Glutamatergic neuron (in vitro differentiated cells): ENCODE measurements at regions not wholly inside any gene's neighbourhood (a gene's known extent, or its start where the extent isn't known, plus 50 kb on each side); places are given as distances from the start of the nearest gene placed in this dataset.

Experiments
- DNase-seq: peaks from one replicate; pipeline ENCODE4 v3.0.0; 2022
- H3K27ac Mint-ChIP-seq: one replicate; pipeline ENCODE4 v1.8.0; 2020; ENCODE audit warnings: mild to moderate bottlenecking, mixed read lengths, inconsistent platforms; ENCODE audit not compliant: unreplicated experiment
- H3K27me3 Mint-ChIP-seq: one replicate; pipeline ENCODE4 v1.8.0; 2020; ENCODE audit warnings: mild to moderate bottlenecking, moderate library complexity, mixed read lengths, inconsistent platforms; ENCODE audit not compliant: unreplicated experiment
- H3K36me3 Mint-ChIP-seq: one replicate; pipeline ENCODE4 v1.8.0; 2020; ENCODE audit warnings: mild to moderate bottlenecking, mixed read lengths, inconsistent platforms; ENCODE audit not compliant: unreplicated experiment
- H3K4me1 Mint-ChIP-seq: one replicate; pipeline ENCODE4 v1.8.0; 2020; ENCODE audit warnings: mild to moderate bottlenecking, low read depth, mixed read lengths, inconsistent platforms; ENCODE audit not compliant: unreplicated experiment
- H3K4me3 Mint-ChIP-seq: one replicate; pipeline ENCODE4 v1.8.0; 2020; ENCODE audit warnings: mild to moderate bottlenecking, mixed read lengths, inconsistent platforms; ENCODE audit not compliant: unreplicated experiment
- H3K9me3 Mint-ChIP-seq: one replicate; pipeline ENCODE4 v1.8.0; 2020; ENCODE audit warnings: mild to moderate bottlenecking, moderate library complexity, mixed read lengths, inconsistent platforms; ENCODE audit not compliant: unreplicated experiment
- TF ChIP-seq, protein P1 (sequence below): fragments of 200-600 bp; sonication (generic); IDR thresholded peaks from one replicate; pipeline ENCODE4 v1.5.0; 2021; ENCODE audit not compliant: partially characterized antibody, unreplicated experiment

DNA sequence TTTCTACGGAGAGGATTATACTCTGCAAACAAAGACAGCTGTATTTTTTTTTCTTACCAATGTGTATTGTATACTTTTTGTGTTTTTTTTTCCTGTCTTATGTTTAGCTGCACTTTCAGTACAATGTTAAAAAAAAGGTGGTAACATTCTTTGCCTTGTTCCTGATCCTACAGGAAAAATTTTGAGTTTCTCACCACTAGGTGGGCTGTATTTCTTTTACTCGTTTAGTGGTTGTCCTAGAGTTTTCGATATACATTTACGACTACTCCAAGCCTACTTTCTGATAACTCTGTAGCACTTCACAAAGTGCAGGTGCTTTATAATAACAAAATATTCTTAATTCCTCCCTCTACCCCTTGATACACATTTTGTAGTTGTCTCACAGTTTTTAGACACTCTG lies 652.2 kb downstream of the UQCRFS1 start:
- Mint-ChIP-seq H3K27me3 (peaks cover 4% of the 10 kb centered on the region), H3K4me1 (no peaks in the 10 kb centered on the region), H3K4me3 (no peak overlapping the region), H3K36me3 (no peaks in the 10 kb centered on the region), H3K9me3 (no peaks in the 10 kb centered on the region), H3K27ac (no peak overlapping the region)
- TF ChIP-seq, protein P1, sequence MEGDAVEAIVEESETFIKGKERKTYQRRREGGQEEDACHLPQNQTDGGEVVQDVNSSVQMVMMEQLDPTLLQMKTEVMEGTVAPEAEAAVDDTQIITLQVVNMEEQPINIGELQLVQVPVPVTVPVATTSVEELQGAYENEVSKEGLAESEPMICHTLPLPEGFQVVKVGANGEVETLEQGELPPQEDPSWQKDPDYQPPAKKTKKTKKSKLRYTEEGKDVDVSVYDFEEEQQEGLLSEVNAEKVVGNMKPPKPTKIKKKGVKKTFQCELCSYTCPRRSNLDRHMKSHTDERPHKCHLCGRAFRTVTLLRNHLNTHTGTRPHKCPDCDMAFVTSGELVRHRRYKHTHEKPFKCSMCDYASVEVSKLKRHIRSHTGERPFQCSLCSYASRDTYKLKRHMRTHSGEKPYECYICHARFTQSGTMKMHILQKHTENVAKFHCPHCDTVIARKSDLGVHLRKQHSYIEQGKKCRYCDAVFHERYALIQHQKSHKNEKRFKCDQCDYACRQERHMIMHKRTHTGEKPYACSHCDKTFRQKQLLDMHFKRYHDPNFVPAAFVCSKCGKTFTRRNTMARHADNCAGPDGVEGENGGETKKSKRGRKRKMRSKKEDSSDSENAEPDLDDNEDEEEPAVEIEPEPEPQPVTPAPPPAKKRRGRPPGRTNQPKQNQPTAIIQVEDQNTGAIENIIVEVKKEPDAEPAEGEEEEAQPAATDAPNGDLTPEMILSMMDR: peak; percentile 28
- no peak for DNase-seq

- Mint-ChIP-seq H3K36me3 (no peaks in the 10 kb centered on the region), H3K27ac (no peak overlapping the region), H3K9me3 (no peaks in the 10 kb centered on the region), H3K4me1 (no peaks in the 10 kb centered on the region), H3K27me3 (no peaks in the 10 kb centered on the region), H3K4me3 (no peak overlapping the region)
- no peak for DNase-seq
- TF ChIP-seq, protein P1: no peak
Measured at GRCh38 chr19:28558783-28559182, 654.2 kb downstream of the UQCRFS1 start.

DNA sequence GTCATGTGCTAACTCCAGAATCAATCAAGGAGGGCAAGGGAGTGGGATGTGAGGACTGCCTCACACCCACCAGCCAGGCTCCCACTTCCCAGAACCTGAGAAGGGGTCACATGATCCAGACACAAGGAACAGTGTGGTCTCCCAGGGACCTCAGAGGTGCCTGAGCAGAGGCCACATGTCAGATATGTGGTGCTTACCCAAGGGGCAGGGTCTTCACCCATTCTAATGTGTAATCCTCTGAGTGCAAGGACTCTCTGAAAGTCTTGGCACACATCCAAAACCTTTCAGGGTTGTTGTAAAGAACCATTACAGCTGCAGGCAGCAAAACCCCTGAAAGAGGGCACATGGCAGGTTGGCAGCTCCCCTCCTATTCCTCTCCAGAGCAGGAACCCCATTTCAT lies 656.6 kb downstream of the UQCRFS1 start:
- no peaks in the 10 kb centered on the region for H3K4me1 Mint-ChIP-seq
- TF ChIP-seq, protein P1: no peak
- no peak overlapping the region for H3K27ac Mint-ChIP-seq
- no peak overlapping the region for H3K4me3 Mint-ChIP-seq
- H3K27me3 Mint-ChIP-seq: no peaks in the 10 kb centered on the region
- peaks cover 3% of the 10 kb centered on the region for H3K9me3 Mint-ChIP-seq
- no peak for DNase-seq
- H3K36me3 Mint-ChIP-seq: no peaks in the 10 kb centered on the region

DNA sequence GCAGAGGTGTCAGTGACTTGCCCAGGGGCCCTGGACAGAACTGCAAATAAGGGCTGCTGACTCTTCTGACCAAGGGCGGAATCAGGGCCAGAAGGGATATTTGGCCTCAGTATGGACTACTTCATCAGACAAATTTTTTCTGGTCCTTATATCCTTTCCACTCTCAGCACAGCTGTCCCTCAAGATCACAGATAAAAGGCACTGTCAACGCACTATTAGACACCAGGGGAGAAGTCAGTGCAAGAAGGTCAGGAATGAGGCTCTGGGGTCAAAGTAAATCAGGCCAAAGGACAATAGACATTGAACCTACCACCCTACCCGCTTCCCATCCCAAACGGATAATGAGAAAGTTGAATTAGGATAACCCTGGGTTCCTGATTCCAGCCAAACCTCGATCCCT lies 657.6 kb downstream of the UQCRFS1 start:
- no peak overlapping the region for H3K27ac Mint-ChIP-seq
- peaks cover 3% of the 10 kb centered on the region for H3K9me3 Mint-ChIP-seq
- no peaks in the 10 kb centered on the region for H3K4me1 Mint-ChIP-seq
- no peaks in the 10 kb centered on the region for H3K36me3 Mint-ChIP-seq
- TF ChIP-seq, protein P1: no peak
- no peak overlapping the region for H3K4me3 Mint-ChIP-seq
- no peak for DNase-seq
- no peaks in the 10 kb centered on the region for H3K27me3 Mint-ChIP-seq

DNA sequence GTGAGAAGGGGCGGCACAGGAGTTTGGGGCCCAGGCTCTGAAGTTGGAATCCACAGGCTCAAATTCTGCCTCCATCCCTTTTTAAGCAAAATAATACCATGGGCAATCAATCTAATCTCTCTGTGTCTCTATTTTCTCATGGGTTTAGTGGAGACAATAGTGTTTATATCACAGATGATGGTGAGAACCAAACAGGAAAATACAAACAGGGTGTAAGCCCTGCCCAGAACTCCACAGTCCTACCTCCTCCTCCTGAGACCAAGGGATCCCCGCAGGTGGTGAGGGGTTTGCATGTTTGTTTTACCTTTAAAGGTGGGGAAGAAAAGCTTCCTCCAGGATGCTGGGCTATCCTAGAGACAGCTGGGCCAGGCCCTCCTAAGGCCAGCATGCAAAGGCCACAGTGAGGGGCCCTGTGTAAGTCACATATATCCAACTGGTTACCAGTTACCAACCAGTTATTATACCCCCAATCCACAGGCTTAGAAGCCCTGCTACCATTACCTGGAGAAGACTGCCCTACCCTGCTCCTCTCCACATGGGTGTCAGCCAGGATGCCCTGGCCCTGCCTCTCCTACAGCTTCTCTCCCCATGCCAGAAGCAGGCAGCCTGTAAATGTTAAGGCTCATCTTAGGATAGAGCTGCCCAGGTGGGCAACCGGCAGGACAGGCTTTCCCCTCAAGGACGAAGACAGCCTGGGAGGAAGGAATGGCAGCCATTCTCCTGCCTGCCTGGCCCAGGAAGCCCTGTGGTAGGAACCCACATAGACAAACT lies 658.4 kb downstream of the UQCRFS1 start:
- Mint-ChIP-seq H3K4me1 (no peaks in the 10 kb centered on the region), H3K27ac (no peak overlapping the region), H3K36me3 (no peaks in the 10 kb centered on the region), H3K9me3 (peaks cover 3% of the 10 kb centered on the region), H3K27me3 (no peaks in the 10 kb centered on the region), H3K4me3 (no peak overlapping the region)
- TF ChIP-seq, protein P1: no peak
- DNase-seq: no peak
